GM12878 (cell line): ENCODE measurements at regions not wholly inside any gene's neighbourhood (a gene's known extent, or its start where the extent isn't known, plus 50 kb on each side); places are given as distances from the start of the nearest gene placed in this dataset.

Experiments
- ATAC-seq: fragments of 200-7000 bp; cut with Tn5 transposase; 3 replicates; pipeline ENCODE4 v1.9.1; 2020; ENCODE audit warnings: mild to moderate bottlenecking, moderate library complexity
- BruUV-seq: library from RNA; stranded (reverse); fragments of 400-500 nt; replicated peaks from 2 replicates; lab custom pipeline; 2021; lab: Mats Ljungman, UMichigan
- CTCF ChIA-PET: fragments of 300-600 bp; sonication (Branson Sonifier 250); formaldehyde crosslinking; extraction: SDS; loops from one replicate; lab custom pipeline; 2021; ENCODE audit warnings: inconsistent platforms; lab: Yijun Ruan, JAX
- POLR2A ChIA-PET: fragments of 350-600 bp; formaldehyde crosslinking; extraction: SDS; loops from one replicate; lab custom pipeline; 2021; ENCODE audit warnings: inconsistent platforms; lab: Charles Lee
- RAD21 ChIA-PET: fragments of 300-600 bp; sonication (Branson Sonifier 250); formaldehyde crosslinking; loops from one replicate; lab custom pipeline; 2023; ENCODE audit warnings: antibody characterized with exemption; ENCODE audit not compliant: unreplicated experiment; lab: Charles Lee
- SMC1A ChIA-PET: fragments of 300-600 bp; sonication (Branson Sonifier 250); formaldehyde crosslinking; loops from one replicate; lab custom pipeline; 2023; ENCODE audit not compliant: unreplicated experiment, uncharacterized antibody; lab: Charles Lee
- DNase-seq: peaks from one replicate; pipeline ENCODE4 v3.0.0-alpha.2; 2011; ENCODE audit warnings: low read depth, low spot score
- FAIRE-seq: peaks from 3 replicates; lab custom pipeline; 2011; peaks lifted over from hg19 to GRCh38; lab: Jason Lieb, UNC
- H2AFZ ChIP-seq: 2 replicates; pipeline ENCODE4 v1.6.0; 2011; ENCODE audit warnings: low read depth, low read length, control low read depth; ENCODE audit not compliant: control insufficient read depth
- H3K27ac ChIP-seq: 2 replicates; pipeline ENCODE4 v1.5.1; 2011; ENCODE audit warnings: control low read depth; ENCODE audit not compliant: control insufficient read depth, insufficient read depth
- H3K27me3 ChIP-seq, 2 experiments: replicated peaks in 1 of 2; 2 replicates each; pipeline versions ENCODE4 v1.6.0 to v1.6.1; 2011; ENCODE audit warnings: low read length in 1 of 2; ENCODE audit not compliant: control insufficient read depth in 2 of 2, insufficient read depth in 2 of 2
- H3K36me3 ChIP-seq, 2 experiments: 2 replicates each; pipeline ENCODE4 v1.5.1; 2011; ENCODE audit warnings: low read length in 1 of 2; ENCODE audit not compliant: control insufficient read depth in 2 of 2, insufficient read depth in 2 of 2
- H3K4me1 ChIP-seq: 2 replicates; pipeline ENCODE4 v1.6.1; 2011; ENCODE audit warnings: mild to moderate bottlenecking, low read length, moderate library complexity, mixed read lengths; ENCODE audit not compliant: control insufficient read depth, insufficient read depth
- H3K4me2 ChIP-seq: 2 replicates; pipeline ENCODE4 v1.6.0; 2011; ENCODE audit warnings: control low read depth; ENCODE audit not compliant: control insufficient read depth, insufficient read depth
- H3K4me3 ChIP-seq: fragments of 200-600 bp; sonication (generic); 2 replicates; pipeline ENCODE4 v1.5.1; 2016
- H3K79me2 ChIP-seq: 2 replicates; pipeline ENCODE4 v1.6.0; 2011; ENCODE audit warnings: low read length; ENCODE audit not compliant: control insufficient read depth, insufficient read depth
- H3K9ac ChIP-seq: 2 replicates; pipeline ENCODE4 v1.8.0; 2011; ENCODE audit warnings: low read length, control low read depth, mixed read lengths; ENCODE audit not compliant: control insufficient read depth, insufficient read depth
- H3K9me3 ChIP-seq: replicated peaks from 3 replicates; pipeline ENCODE4 v1.5.1; 2011; ENCODE audit warnings: mild to moderate bottlenecking, low read length; ENCODE audit not compliant: control insufficient read depth, insufficient read depth
- H4K20me1 ChIP-seq: 2 replicates; pipeline ENCODE4 v1.6.0; 2011; ENCODE audit not compliant: control insufficient read depth, insufficient read depth
- ATF2 ChIP-seq: IDR thresholded peaks from 2 replicates; pipeline ENCODE4 v1.6.1; 2012; ENCODE audit warnings: low read length, inconsistent platforms
- CBX3 ChIP-seq: fragments of 200-600 bp; sonication (generic); IDR thresholded peaks from 2 replicates; pipeline ENCODE4 v1.6.1; 2016; ENCODE audit warnings: low read depth, borderline replicate concordance
- E2F8 ChIP-seq: fragments of 450-650 bp; IDR thresholded peaks from 2 replicates; pipeline ENCODE4 v1.6.1; 2018; ENCODE audit warnings: mild to moderate bottlenecking, low read depth, moderate library complexity; ENCODE audit not compliant: partially characterized antibody
- ETV6 ChIP-seq, 2 experiments: fragments of 450-650 bp in 1 of 2; IDR thresholded peaks in 1 of 2; conservative IDR thresholded peaks in 1 of 2; 2 replicates each; pipeline ENCODE4 v1.6.1; 2014; ENCODE audit warnings: antibody characterized with exemption in 1 of 2, borderline replicate concordance in 1 of 2, low read depth in 1 of 2, mild to moderate bottlenecking in 1 of 2, moderate library complexity in 1 of 2
- FOS ChIP-seq: IDR thresholded peaks from 3 replicates; pipeline ENCODE4 v1.6.1; 2011; ENCODE audit warnings: borderline replicate concordance; ENCODE audit not compliant: insufficient read length; ENCODE audit errors: extremely low read depth
- FOXK2 ChIP-seq: fragments of 450-650 bp; IDR thresholded peaks from 2 replicates; pipeline ENCODE4 v1.6.1; 2017; ENCODE audit warnings: mild to moderate bottlenecking, moderate library complexity
- GATAD2B ChIP-seq: fragments of 450-650 bp; conservative IDR thresholded peaks from 2 replicates; pipeline ENCODE4 v1.6.1; 2017; ENCODE audit warnings: low read depth, mild to moderate bottlenecking, moderate library complexity
- MEF2A ChIP-seq: IDR thresholded peaks from 2 replicates; pipeline ENCODE4 v1.6.1; 2011; ENCODE audit warnings: low read depth, mild to moderate bottlenecking, low read length, moderate library complexity; ENCODE audit not compliant: insufficient read depth
- MTA2 ChIP-seq: fragments of 450-650 bp; IDR thresholded peaks from 2 replicates; pipeline ENCODE4 v1.6.1; 2016; ENCODE audit warnings: low read depth, mild to moderate bottlenecking, moderate library complexity
- NBN ChIP-seq: fragments of 450-650 bp; IDR thresholded peaks from 2 replicates; pipeline ENCODE4 v1.6.1; 2016
- PAX5 ChIP-seq: IDR thresholded peaks from 2 replicates; pipeline ENCODE4 v1.6.1; 2011; ENCODE audit warnings: low read depth, low read length, borderline replicate concordance
- PAX8 ChIP-seq: fragments of 450-650 bp; IDR thresholded peaks from 2 replicates; pipeline ENCODE4 v1.6.1; 2017; ENCODE audit warnings: mild to moderate bottlenecking, moderate library complexity
- SMAD1 ChIP-seq: fragments of 450-650 bp; IDR thresholded peaks from 2 replicates; pipeline ENCODE4 v1.6.1; 2018; ENCODE audit warnings: mild to moderate bottlenecking, low read depth; ENCODE audit not compliant: partially characterized antibody
- SP1 ChIP-seq: IDR thresholded peaks from one replicate; pipeline ENCODE4 v1.6.1; 2011; ENCODE audit warnings: low read depth, low read length
- SRF ChIP-seq, 2 experiments: IDR thresholded peaks; 2 replicates each; pipeline ENCODE4 v1.6.1; 2011; ENCODE audit warnings: low read depth in 2 of 2, low read length in 2 of 2, mild to moderate bottlenecking in 1 of 2, moderate library complexity in 1 of 2
- WRNIP1 ChIP-seq: IDR thresholded peaks from 2 replicates; pipeline ENCODE4 v1.6.1; 2011; ENCODE audit warnings: low read depth, low read length, improper control_type of control experiment, borderline replicate concordance
- ZNF217 ChIP-seq: fragments of 450-650 bp; IDR thresholded peaks from 2 replicates; pipeline ENCODE4 v1.6.1; 2017; ENCODE audit warnings: antibody characterized with exemption, mild to moderate bottlenecking
- WGBS: methylation state at CpG from one replicate; pipeline ENCODE4 v1.1.6; 2016; ENCODE audit warnings: low lambda C conversion rate; ENCODE audit not compliant: insufficient replicate concordance, insufficient coverage; ENCODE audit errors: missing lambda C conversion rate; 5-methylcytosine and 5-hydroxymethylcytosine counted together
- in situ Hi-C: fragments of 300-500 bp; cut with MboI; formaldehyde crosslinking; loops from 9 replicates; pipeline ENCODE4 v1.14.3; 2018; ENCODE audit warnings: mixed read lengths
- intact Hi-C: fragments of 100-400 bp; cut with micrococcal nuclease; formaldehyde crosslinking; loops from one replicate; pipeline ENCODE4 v1.14.2; 2022; ENCODE audit not compliant: unreplicated experiment
- TF ChIP-seq, protein P1 (sequence below): fragments of 450-650 bp; IDR thresholded peaks from 2 replicates; pipeline ENCODE4 v1.6.1; 2014; ENCODE audit warnings: mild to moderate bottlenecking

DNA sequence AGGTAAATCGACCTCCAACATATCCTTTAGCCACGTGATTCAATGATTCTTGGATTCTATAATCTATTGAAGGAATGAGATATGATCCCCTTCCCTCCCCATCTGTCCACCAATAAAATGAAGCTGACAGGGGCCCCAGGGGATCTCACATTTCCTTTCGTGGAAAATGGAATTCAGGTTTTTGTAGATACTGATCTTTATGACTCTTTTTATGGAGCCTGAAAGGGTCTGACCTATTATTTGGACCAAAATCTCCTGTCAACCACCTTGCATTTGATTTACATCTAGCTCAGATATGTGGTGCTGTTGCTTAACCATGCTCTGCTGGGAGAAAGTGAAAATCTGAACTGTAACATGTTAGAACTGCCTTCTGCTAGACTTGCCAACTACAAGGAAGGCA, 234.0 kb upstream of the CXCL12 start (continued):
- TF ChIP-seq ZNF217 (no peak), GATAD2B (no peak), ATF2 (no peak), MTA2 (no peak), SP1 (no peak), CBX3 (no peak), PAX5 (no peak), SMAD1 (no peak), NBN (no peak)
- TF ChIP-seq, protein P1, sequence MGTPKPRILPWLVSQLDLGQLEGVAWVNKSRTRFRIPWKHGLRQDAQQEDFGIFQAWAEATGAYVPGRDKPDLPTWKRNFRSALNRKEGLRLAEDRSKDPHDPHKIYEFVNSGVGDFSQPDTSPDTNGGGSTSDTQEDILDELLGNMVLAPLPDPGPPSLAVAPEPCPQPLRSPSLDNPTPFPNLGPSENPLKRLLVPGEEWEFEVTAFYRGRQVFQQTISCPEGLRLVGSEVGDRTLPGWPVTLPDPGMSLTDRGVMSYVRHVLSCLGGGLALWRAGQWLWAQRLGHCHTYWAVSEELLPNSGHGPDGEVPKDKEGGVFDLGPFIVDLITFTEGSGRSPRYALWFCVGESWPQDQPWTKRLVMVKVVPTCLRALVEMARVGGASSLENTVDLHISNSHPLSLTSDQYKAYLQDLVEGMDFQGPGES: no peak

DNA sequence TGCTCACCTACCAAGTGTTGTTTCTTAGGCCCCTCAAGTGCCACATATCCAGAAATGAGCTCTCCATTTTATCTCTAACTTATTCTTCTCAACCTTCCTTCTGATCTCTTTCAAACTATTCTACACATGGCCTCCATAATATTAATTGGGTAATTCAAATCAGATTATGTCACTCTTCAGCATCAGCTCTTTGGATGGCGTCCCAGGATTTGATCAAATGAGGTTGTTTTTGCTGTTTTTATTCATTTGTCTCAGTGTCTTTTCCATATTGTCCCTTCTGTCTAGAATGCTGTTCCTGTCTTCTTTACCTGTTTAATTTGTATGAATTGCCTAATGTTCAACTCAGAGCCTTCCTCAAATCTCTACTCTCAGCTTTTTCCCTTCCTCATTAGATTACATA, 234.6 kb upstream of the CXCL12 start:
- Histone ChIP-seq H3K27me3 (no peaks in the 10 kb centered on the region), H3K4me1 (no peaks in the 10 kb centered on the region), H3K9ac (no peak overlapping the region), H3K36me3 (no peaks in the 10 kb centered on the region), H3K79me2 (no peaks in the 10 kb centered on the region), H2AFZ (no peak overlapping the region), H3K4me3 (no peak overlapping the region), H3K9me3 (no peaks in the 10 kb centered on the region), H3K27ac (no peak overlapping the region), H3K4me2 (no peak overlapping the region)
- ChIA-PET SMC1A (no interaction called here), POLR2A (no interaction called here), RAD21 (no interaction called here)
- in situ Hi-C loops: no loop called here
- no TSS peak for BruUV-seq
- intact Hi-C loops: no loop called here
- ATAC-seq (no peak), DNase-seq (no peak)
- WGBS: 0% methylated on average over 1 of the region's 1 CpG
- TF ChIP-seq MEF2A (no peak), FOS (no peak), E2F8 (no peak), ETV6 (conservative IDR thresholded peaks at IDR 0.05 in 1 of 2, IDR thresholded peaks at IDR 0.05 in 1 of 2; ENCODE audit: borderline replicate concordance in 1 of 2, low read depth in 1 of 2) (no peak), WRNIP1 (no peak), SRF (IDR thresholded peaks at IDR 0.05; ENCODE audit: low read depth in 2 of 2, low read length in 2 of 2) (no peak), ZNF217 (no peak), FOXK2 (no peak), PAX8 (no peak)
- TF ChIP-seq, all 136 proteins: peak for 0
- H4K20me1 ChIP-seq: no peaks in the 10 kb centered on the region
- CTCF ChIA-PET: no interaction called here
- no peak for FAIRE-seq
